ENCODE measurements at regions not wholly inside any gene's neighbourhood (a gene's known extent, or its start where the extent isn't known, plus 50 kb on each side); places are given as distances from the start of the nearest gene placed in this dataset.

- no TSS peak for BruUV-seq (replicated peaks)
- H3K4me3 ChIP-seq (ENCODE audit: low read depth, low read length) = no peak overlapping the region
These were observed 233.6 kb upstream of the BMP2 start for GRCh38 chr20:6533761-6534479.

GRCh38 chr20:6533351-6533750, 234.1 kb upstream of the BMP2 start:
- H3K4me3 Mint-ChIP-seq (ENCODE audit: unreplicated experiment) = no peak overlapping the region
- no peaks in the 10 kb centered on the region for H3K9me3 Mint-ChIP-seq (ENCODE audit: unreplicated experiment)
- no peaks in the 10 kb centered on the region for H3K36me3 Mint-ChIP-seq (ENCODE audit: insufficient read depth, unreplicated experiment)
- no peak for DNase-seq
- no peak overlapping the region for H3K4me3 ChIP-seq (ENCODE audit: low read depth, low read length)
- H3K4me1 ChIP-seq = peaks cover 6% of the 10 kb centered on the region; the same call in 1 of the 2 replicates
- ChIA-PET POLR2A (no interaction called here), CTCF (no interaction called here)
- H3K27me3 ChIP-seq (replicated peaks; ENCODE audit: control insufficient read depth, insufficient read depth, low read length) = no peaks in the 10 kb centered on the region
- H3K36me3 ChIP-seq (ENCODE audit: control insufficient read depth, insufficient read depth, low read length) = no peaks in the 10 kb centered on the region
- peaks cover 6% of the 10 kb centered on the region for H3K4me1 Mint-ChIP-seq (ENCODE audit: low read depth, unreplicated experiment)
- intact Hi-C loops (cut with micrococcal nuclease; ENCODE audit: unreplicated experiment) = no loop called here
- no peaks in the 10 kb centered on the region for H3K27me3 Mint-ChIP-seq (ENCODE audit: insufficient read depth, unreplicated experiment)
- no peaks in the 10 kb centered on the region for H3K9me3 ChIP-seq
- TF ChIP-seq CTCF (IDR thresholded peaks at IDR 0.05; ENCODE audit: insufficient read depth in 1 of 2, low read depth in 1 of 2, low read length in 1 of 2, severe bottlenecking in 1 of 2, unreplicated experiment in 1 of 2) = no peak
- no peak overlapping the region for H3K27ac Mint-ChIP-seq (ENCODE audit: unreplicated experiment)
- BruUV-seq (replicated peaks) = no TSS peak

More at GRCh38 chr20:6533761-6534479, 233.6 kb upstream of the BMP2 start:
- peaks cover 6% of the 10 kb centered on the region; the same call in 1 of the 2 replicates for H3K4me1 ChIP-seq
- Mint-ChIP-seq H3K9me3 (ENCODE audit: unreplicated experiment) (no peaks in the 10 kb centered on the region), H3K27ac (ENCODE audit: unreplicated experiment) (no peak overlapping the region), H3K4me3 (ENCODE audit: unreplicated experiment) (no peak overlapping the region), H3K36me3 (ENCODE audit: insufficient read depth, unreplicated experiment) (no peaks in the 10 kb centered on the region), H3K4me1 (ENCODE audit: low read depth, unreplicated experiment) (peaks cover 6% of the 10 kb centered on the region), H3K27me3 (ENCODE audit: insufficient read depth, unreplicated experiment) (no peaks in the 10 kb centered on the region)
- intact Hi-C loops (cut with micrococcal nuclease; ENCODE audit: unreplicated experiment) = loop anchor here (2.0 kb wide), 1 partner anchor 45 kb away; no protein-coding TSS in a partner anchor
- H3K9me3 ChIP-seq = no peaks in the 10 kb centered on the region
- H3K27me3 ChIP-seq (replicated peaks; ENCODE audit: control insufficient read depth, insufficient read depth, low read length) = no peaks in the 10 kb centered on the region
- ChIA-PET POLR2A (no interaction called here), CTCF (no interaction called here)
- no peak for DNase-seq
- H3K36me3 ChIP-seq (ENCODE audit: control insufficient read depth, insufficient read depth, low read length) = no peaks in the 10 kb centered on the region
- no peak for TF ChIP-seq CTCF (IDR thresholded peaks at IDR 0.05; ENCODE audit: insufficient read depth in 1 of 2, low read depth in 1 of 2, low read length in 1 of 2, severe bottlenecking in 1 of 2, unreplicated experiment in 1 of 2)

- Mint-ChIP-seq H3K4me1 (ENCODE audit: low read depth, unreplicated experiment) (peaks cover 6% of the 10 kb centered on the region), H3K36me3 (ENCODE audit: insufficient read depth, unreplicated experiment) (no peaks in the 10 kb centered on the region), H3K9me3 (ENCODE audit: unreplicated experiment) (no peaks in the 10 kb centered on the region), H3K4me3 (ENCODE audit: unreplicated experiment) (no peak overlapping the region), H3K27me3 (ENCODE audit: insufficient read depth, unreplicated experiment) (no peaks in the 10 kb centered on the region), H3K27ac (ENCODE audit: unreplicated experiment) (no peak overlapping the region)
- CTCF ChIA-PET = no interaction called here
- H3K27me3 ChIP-seq (replicated peaks; ENCODE audit: control insufficient read depth, insufficient read depth, low read length) = no peaks in the 10 kb centered on the region
- POLR2A ChIA-PET = interaction anchor here (0.5 kb wide), 1 partner anchor 623 kb away, joined by 4 read pairs; no protein-coding TSS in a partner anchor
- no peak for TF ChIP-seq CTCF (IDR thresholded peaks at IDR 0.05; ENCODE audit: insufficient read depth in 1 of 2, low read depth in 1 of 2, low read length in 1 of 2, severe bottlenecking in 1 of 2, unreplicated experiment in 1 of 2)
- no TSS peak for BruUV-seq (replicated peaks)
- H3K9me3 ChIP-seq = no peaks in the 10 kb centered on the region
- no peak for DNase-seq
- no peaks in the 10 kb centered on the region for H3K36me3 ChIP-seq (ENCODE audit: control insufficient read depth, insufficient read depth, low read length)
- H3K4me1 ChIP-seq = peaks cover 6% of the 10 kb centered on the region; the same call in 1 of the 2 replicates
- H3K4me3 ChIP-seq (ENCODE audit: low read depth, low read length) = no peak overlapping the region
- intact Hi-C loops (cut with micrococcal nuclease; ENCODE audit: unreplicated experiment) = no loop called here
These were observed 236.6 kb upstream of the BMP2 start for GRCh38 chr20:6530779-6531315.
